ENCODE measurements at regions not wholly inside any gene's neighbourhood (a gene's known extent, or its start where the extent isn't known, plus 50 kb on each side); places are given as distances from the start of the nearest gene placed in this dataset.
"Not testable (repeated sequence)": the region's sequence is repeated elsewhere in the genome, so short reads cannot be mapped to it uniquely, and the experiment has no call there.

- DNase-seq, result no peak
Measured at GRCh38 chr5:121377461-121377860, 474.2 kb upstream of the FTMT start.

GRCh38 chr5:121378046-121378445 is 473.6 kb upstream of the FTMT start:
- no peak for DNase-seq

GRCh38 chr5:121378559-121379359 is 472.9 kb upstream of the FTMT start:
- no peak for DNase-seq

- no peak for DNase-seq
Measured at GRCh38 chr5:121380066-121380465, 471.6 kb upstream of the FTMT start.

GRCh38 chr5:121384359-121384758 is 467.3 kb upstream of the FTMT start:
- peak; percentile 18 for DNase-seq

GRCh38 chr5:121386334-121386733 is 465.3 kb upstream of the FTMT start:
- DNase-seq, result no peak

GRCh38 chr5:121396716-121397115 is 455.0 kb upstream of the FTMT start:
- no peak for DNase-seq

- no peak for DNase-seq
Measured at GRCh38 chr5:121399879-121400278, 451.8 kb upstream of the FTMT start.

GRCh38 chr5:121408778-121409177 is 442.9 kb upstream of the FTMT start:
- no peak for DNase-seq

- no peak for DNase-seq
Measured at GRCh38 chr5:121415270-121415669, 436.4 kb upstream of the FTMT start.

- peak; percentile 3 for DNase-seq
Measured at GRCh38 chr5:121421646-121422045, 430.0 kb upstream of the FTMT start.

GRCh38 chr5:121424976-121425375 is 426.7 kb upstream of the FTMT start:
- DNase-seq, result peak; percentile 23

GRCh38 chr5:121426153-121426552 is 425.5 kb upstream of the FTMT start:
- DNase-seq, result no peak

GRCh38 chr5:121429761-121430160 is 421.9 kb upstream of the FTMT start:
- no peak for DNase-seq

- DNase-seq, result no peak
Measured at GRCh38 chr5:121430538-121430937, 421.1 kb upstream of the FTMT start.

GRCh38 chr5:121445511-121445910 is 406.2 kb upstream of the FTMT start:
- no peak for DNase-seq

GRCh38 chr5:121462441-121462840 is 389.2 kb upstream of the FTMT start:
- no peak for DNase-seq

GRCh38 chr5:121471222-121471621 is 380.5 kb upstream of the FTMT start:
- DNase-seq, result not testable (repeated sequence)

GRCh38 chr5:121478636-121479035 is 373.0 kb upstream of the FTMT start:
- no peak for DNase-seq

- DNase-seq, result no peak
Measured at GRCh38 chr5:121479337-121479736, 372.3 kb upstream of the FTMT start.

GRCh38 chr5:121485281-121485680 is 366.4 kb upstream of the FTMT start:
- DNase-seq, result no peak

- not testable (repeated sequence) for DNase-seq
Measured at GRCh38 chr5:121485999-121486398, 365.7 kb upstream of the FTMT start.

GRCh38 chr5:121489972-121490371 is 361.7 kb upstream of the FTMT start:
- no peak for DNase-seq

- DNase-seq, result peak; percentile 9
Measured at GRCh38 chr5:121497176-121497575, 354.5 kb upstream of the FTMT start.

GRCh38 chr5:121500310-121500709 is 351.4 kb upstream of the FTMT start:
- no peak for DNase-seq

Data from eye (tissue), 1 donor.